Breast epithelium (tissue), 3 donors: ENCODE measurements at regions not wholly inside any gene's neighbourhood (a gene's known extent, or its start where the extent isn't known, plus 50 kb on each side); places are given as distances from the start of the nearest gene placed in this dataset.

Source experiments
- CTCF ChIP-seq, 3 donors: fragments of 450-650 bp; IDR thresholded peaks; one replicate each; pipeline ENCODE4 v1.5.1; 2016 to 2017; ENCODE audit warnings: antibody characterized with exemption in 3 of 3, mild to moderate bottlenecking in 3 of 3, moderate library complexity in 3 of 3
- POLR2A ChIP-seq: fragments of 450-650 bp; IDR thresholded peaks from one replicate; pipeline ENCODE4 v1.6.1; 2016; ENCODE audit warnings: antibody characterized with exemption, mild to moderate bottlenecking, moderate library complexity
- POLR2AphosphoS5 ChIP-seq, 3 donors: sonication (generic); formaldehyde crosslinking; IDR thresholded peaks; one replicate each; pipeline ENCODE4 v1.6.1; 2017; ENCODE audit warnings: antibody characterized with exemption in 3 of 3

GRCh38 chr5:124126504-124127217 is 614.7 kb downstream of the CSNK1G3 start:
- TF ChIP-seq CTCF (IDR thresholded peaks at IDR 0.05) (no peak), POLR2A (no peak), POLR2AphosphoS5 (IDR thresholded peaks at IDR 0.05) (no peak)
